ENCODE measurements at regions not wholly inside any gene's neighbourhood (a gene's known extent, or its start where the extent isn't known, plus 50 kb on each side); places are given as distances from the start of the nearest gene placed in this dataset.
"Not testable (repeated sequence)": the region's sequence is repeated elsewhere in the genome, so short reads cannot be mapped to it uniquely, and the experiment has no call there.

DNA sequence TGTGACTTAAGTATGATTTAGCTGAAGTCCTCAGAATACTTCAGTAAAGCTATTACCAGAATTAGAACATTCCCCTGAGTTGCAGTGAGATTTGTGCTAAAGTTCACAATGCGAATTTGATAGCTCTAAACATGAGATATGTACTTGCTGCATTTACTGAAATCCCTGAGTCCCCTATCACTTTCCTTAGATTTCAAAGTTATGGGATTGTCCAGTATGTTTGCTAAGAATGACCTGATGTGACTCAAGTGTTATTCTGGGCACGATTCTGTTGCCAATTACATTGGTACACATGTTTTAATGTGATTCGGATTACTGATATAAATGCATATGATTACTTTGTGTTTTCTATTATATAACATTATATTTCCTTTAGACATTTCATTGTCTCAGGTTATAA lies 91.3 kb upstream of the AMOT start:
- no peak for DNase-seq (ENCODE audit: low read depth)

DNA sequence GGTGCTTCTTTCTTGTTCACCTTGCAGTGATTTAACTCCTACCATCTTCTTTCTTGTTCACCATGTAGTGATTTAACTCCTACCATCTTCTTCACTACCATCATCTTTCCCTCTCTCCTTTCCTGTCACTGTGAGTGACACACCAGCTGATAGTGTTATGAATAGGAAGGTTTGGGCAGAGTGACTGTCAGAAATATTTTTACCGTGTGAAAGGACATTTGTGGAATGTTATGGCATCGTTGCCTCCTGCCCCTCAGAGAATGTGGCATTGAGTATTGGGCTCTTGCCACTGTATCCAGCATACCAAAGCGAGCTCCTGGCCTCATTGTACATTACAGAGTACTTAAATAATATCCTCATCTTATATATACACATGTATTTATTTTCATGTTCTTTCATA lies 90.8 kb upstream of the AMOT start:
- no peak for DNase-seq (ENCODE audit: low read depth)

DNA sequence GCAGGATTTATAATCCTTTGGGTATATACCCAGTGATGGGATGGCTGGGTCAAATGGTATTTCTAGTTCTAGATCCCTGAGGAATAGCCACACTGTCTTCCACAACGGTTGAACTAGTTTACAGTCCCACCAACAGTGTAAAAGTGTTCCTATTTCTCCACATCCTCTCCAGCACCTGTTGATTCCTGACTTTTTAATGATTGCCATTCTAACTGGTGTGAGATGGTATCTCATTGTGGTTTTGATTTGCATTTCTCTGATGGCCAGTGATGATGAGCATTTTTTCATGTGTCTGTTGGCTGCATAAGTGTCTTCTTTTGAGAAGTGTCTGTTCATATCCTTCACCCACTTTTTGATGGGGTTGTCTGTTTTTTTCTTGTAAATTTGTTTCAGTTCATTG lies 82.8 kb upstream of the AMOT start:
- DNase-seq (ENCODE audit: low read depth): not testable (repeated sequence)

GRCh38 chrX:112913807-112914206 lies 73.2 kb upstream of the AMOT start:
- DNase-seq (ENCODE audit: low read depth): no peak

- no peak for DNase-seq (ENCODE audit: low read depth)
Measured at GRCh38 chrX:112910418-112910817, 69.8 kb upstream of the AMOT start.

- DNase-seq (ENCODE audit: low read depth): no peak
Measured at GRCh38 chrX:112901869-112902725, 61.5 kb upstream of the AMOT start.

DNA sequence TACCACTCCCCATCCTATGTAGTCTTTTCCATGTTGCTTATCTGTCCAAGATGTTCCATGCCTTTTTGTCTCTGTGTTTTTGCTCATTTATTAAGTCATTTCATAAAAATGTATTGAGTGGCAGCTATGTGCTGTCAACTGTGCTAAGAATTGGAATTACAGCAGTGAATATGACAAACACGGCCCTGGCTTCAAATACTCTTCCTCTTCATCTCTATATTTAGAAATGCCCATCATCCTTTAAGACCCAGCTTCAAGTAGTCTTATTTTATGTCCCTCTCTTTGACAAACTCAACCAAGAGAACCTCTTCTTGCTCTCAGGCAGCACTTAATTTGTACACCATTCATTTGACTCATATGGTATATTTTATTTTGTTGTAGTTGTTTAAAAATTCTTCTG lies 55.4 kb upstream of the AMOT start:
- DNase-seq (ENCODE audit: low read depth): no peak
